NCI-H2081 treated with DMSO at 0.1 percent for 48 hours (cell line): ENCODE measurements at regions not wholly inside any gene's neighbourhood (a gene's known extent, or its start where the extent isn't known, plus 50 kb on each side); places are given as distances from the start of the nearest gene placed in this dataset.

Source experiments
- DNase-seq: peaks from one replicate; lab custom pipeline; 2025; lab: John Stamatoyannopoulos, UW

- no peak for DNase-seq
These were observed 579.9 kb downstream of the BMP2 start for GRCh38 chr20:7347409-7347808.

- no peak for DNase-seq
These were observed 580.8 kb downstream of the BMP2 start for GRCh38 chr20:7348253-7348652.

GRCh38 chr20:7352165-7352564 is 584.7 kb downstream of the BMP2 start:
- no peak for DNase-seq

GRCh38 chr20:7355051-7355450 is 585.2 kb downstream of the HAO1 start:
- DNase-seq = no peak

- no peak for DNase-seq
These were observed 581.6 kb downstream of the HAO1 start for GRCh38 chr20:7358670-7359069.

GRCh38 chr20:7359739-7360138 is 580.5 kb downstream of the HAO1 start:
- no peak for DNase-seq

- DNase-seq = no peak
These were observed 578.9 kb downstream of the HAO1 start for GRCh38 chr20:7361321-7361720.

- DNase-seq = no peak
These were observed 578.3 kb downstream of the HAO1 start for GRCh38 chr20:7361931-7362330.

- DNase-seq = no peak
These were observed 577.7 kb downstream of the HAO1 start for GRCh38 chr20:7362601-7363000.

GRCh38 chr20:7366189-7366588 is 574.1 kb downstream of the HAO1 start:
- DNase-seq = no peak

- DNase-seq = no peak
These were observed 568.6 kb downstream of the HAO1 start for GRCh38 chr20:7371518-7372163.

GRCh38 chr20:7375905-7376304 is 564.4 kb downstream of the HAO1 start:
- DNase-seq = no peak

- DNase-seq = no peak
These were observed 561.2 kb downstream of the HAO1 start for GRCh38 chr20:7378864-7379605.

- DNase-seq = no peak
These were observed 560.5 kb downstream of the HAO1 start for GRCh38 chr20:7379621-7380220.

- no peak for DNase-seq
These were observed 557.0 kb downstream of the HAO1 start for GRCh38 chr20:7383216-7383615.

- DNase-seq = no peak
These were observed 552.5 kb downstream of the HAO1 start for GRCh38 chr20:7387638-7388193.

GRCh38 chr20:7389216-7389615 is 551.0 kb downstream of the HAO1 start:
- DNase-seq = no peak

- DNase-seq = no peak
These were observed 547.6 kb downstream of the HAO1 start for GRCh38 chr20:7392542-7393206.

GRCh38 chr20:7399114-7399513 is 541.1 kb downstream of the HAO1 start:
- no peak for DNase-seq

GRCh38 chr20:7399575-7399974 is 540.7 kb downstream of the HAO1 start:
- DNase-seq = no peak

- no peak for DNase-seq
These were observed 533.6 kb downstream of the HAO1 start for GRCh38 chr20:7406671-7407070.

GRCh38 chr20:7410150-7410549 is 530.1 kb downstream of the HAO1 start:
- no peak for DNase-seq

GRCh38 chr20:7411075-7411474 is 529.2 kb downstream of the HAO1 start:
- DNase-seq = no peak
